ENCODE measurements at regions not wholly inside any gene's neighbourhood (a gene's known extent, or its start where the extent isn't known, plus 50 kb on each side); places are given as distances from the start of the nearest gene placed in this dataset.

GRCh38 chr12:130227641-130228040, 65.4 kb downstream of the FZD10 start:
- Histone ChIP-seq H3K27ac (ENCODE audit: insufficient read depth, low read length, poor library complexity, severe bottlenecking) (no peak overlapping the region), H3K9me3 (ENCODE audit: control insufficient read depth, low read length) (no peaks in the 10 kb centered on the region), H3K36me3 (ENCODE audit: control insufficient read depth, insufficient read depth, low read length) (no peaks in the 10 kb centered on the region), H3K4me3 (ENCODE audit: insufficient read depth, low read depth, low read length, poor library complexity, severe bottlenecking) (no peak overlapping the region), H3K27me3 (replicated peaks; ENCODE audit: control insufficient read depth, insufficient read depth, low read length, poor library complexity, severe bottlenecking) (no peaks in the 10 kb centered on the region), H3K4me1 (ENCODE audit: control insufficient read depth, insufficient read depth, low read length, poor library complexity, severe bottlenecking) (no peaks in the 10 kb centered on the region)
- no peak for DNase-seq

- no peak for DNase-seq
- Histone ChIP-seq H3K4me1 (ENCODE audit: control insufficient read depth, insufficient read depth, low read length, poor library complexity, severe bottlenecking) (no peaks in the 10 kb centered on the region), H3K27ac (ENCODE audit: insufficient read depth, low read length, poor library complexity, severe bottlenecking) (no peak overlapping the region)
Measured at GRCh38 chr12:130236446-130236845, 74.2 kb downstream of the FZD10 start.

DNA sequence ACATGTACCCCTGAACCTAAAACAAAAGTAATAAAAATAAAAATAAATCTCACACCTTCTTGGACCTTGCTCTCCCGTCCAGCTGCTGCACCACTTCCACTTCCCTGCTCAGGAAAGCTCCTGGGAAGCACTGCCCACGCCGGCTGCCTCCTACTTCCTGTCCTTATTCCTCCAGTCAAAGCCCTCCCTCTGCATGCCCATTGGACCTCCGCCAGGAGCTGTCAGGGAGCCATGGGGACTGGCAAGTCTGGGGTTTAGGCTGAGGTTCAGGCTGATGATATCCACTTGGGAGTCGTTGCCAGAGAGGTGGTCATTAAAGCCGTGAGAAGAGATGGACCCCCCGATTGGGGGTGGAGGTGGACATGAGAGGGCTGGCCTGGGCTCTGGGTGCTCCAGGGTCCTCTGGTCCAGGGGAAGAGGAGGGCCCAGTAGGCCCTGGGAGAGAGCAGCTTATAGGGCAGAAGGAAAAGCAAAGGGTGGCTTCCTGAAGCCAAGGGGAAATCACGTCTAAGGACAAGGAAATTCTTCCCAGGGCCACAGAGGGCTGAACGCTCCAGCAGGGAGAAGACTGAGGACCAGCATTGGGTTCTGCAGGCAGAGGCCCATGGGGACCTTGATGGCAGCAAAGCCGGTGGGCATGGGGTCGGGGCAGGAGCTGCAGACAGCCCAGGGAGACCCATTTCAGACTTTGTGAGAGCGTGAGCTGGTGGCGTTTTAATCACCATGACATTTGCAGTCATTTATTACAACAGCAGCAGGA, 78.7 kb downstream of the FZD10 start:
- H3K4me3 ChIP-seq (ENCODE audit: insufficient read depth, low read depth, low read length, poor library complexity, severe bottlenecking), result no peak overlapping the region
- DNase-seq, result no peak
- H3K27ac ChIP-seq (ENCODE audit: insufficient read depth, low read length, poor library complexity, severe bottlenecking), result no peak overlapping the region
- no peaks in the 10 kb centered on the region for H3K4me1 ChIP-seq (ENCODE audit: control insufficient read depth, insufficient read depth, low read length, poor library complexity, severe bottlenecking)
- H3K27me3 ChIP-seq (replicated peaks; ENCODE audit: control insufficient read depth, insufficient read depth, low read length, poor library complexity, severe bottlenecking), result no peaks in the 10 kb centered on the region
- H3K9me3 ChIP-seq (ENCODE audit: control insufficient read depth, low read length), result no peaks in the 10 kb centered on the region
- H3K36me3 ChIP-seq (ENCODE audit: control insufficient read depth, insufficient read depth, low read length), result no peaks in the 10 kb centered on the region

More at GRCh38 chr12:130236446-130236845, 74.2 kb downstream of the FZD10 start:
- no peaks in the 10 kb centered on the region for H3K9me3 ChIP-seq (ENCODE audit: control insufficient read depth, low read length)
- H3K27me3 ChIP-seq (replicated peaks; ENCODE audit: control insufficient read depth, insufficient read depth, low read length, poor library complexity, severe bottlenecking), result no peaks in the 10 kb centered on the region
- H3K4me3 ChIP-seq (ENCODE audit: insufficient read depth, low read depth, low read length, poor library complexity, severe bottlenecking), result no peak overlapping the region
- H3K36me3 ChIP-seq (ENCODE audit: control insufficient read depth, insufficient read depth, low read length), result no peaks in the 10 kb centered on the region

DNA sequence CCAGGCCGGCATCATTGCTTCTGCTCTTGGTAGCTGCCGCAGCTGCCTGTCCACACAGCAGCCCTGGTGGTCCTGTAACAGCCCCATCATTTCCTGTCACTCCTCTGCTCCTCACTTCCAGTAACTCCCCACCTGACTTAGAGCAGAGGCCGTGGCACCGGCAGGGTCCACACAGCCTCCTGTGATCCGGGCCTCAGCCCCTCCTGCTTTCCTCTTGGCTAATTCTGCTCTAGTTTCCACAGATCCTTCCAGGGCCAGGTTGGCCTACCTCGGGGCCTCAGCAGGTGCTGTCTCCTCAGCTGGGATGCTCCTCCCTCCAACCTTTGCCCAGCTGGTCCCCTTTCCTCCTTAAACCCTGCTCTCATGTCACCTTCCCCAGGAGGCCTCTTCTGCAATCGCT, 80.2 kb downstream of the FZD10 start:
- Histone ChIP-seq H3K27ac (ENCODE audit: insufficient read depth, low read length, poor library complexity, severe bottlenecking) (no peak overlapping the region), H3K4me3 (ENCODE audit: insufficient read depth, low read depth, low read length, poor library complexity, severe bottlenecking) (no peak overlapping the region), H3K4me1 (ENCODE audit: control insufficient read depth, insufficient read depth, low read length, poor library complexity, severe bottlenecking) (no peaks in the 10 kb centered on the region), H3K36me3 (ENCODE audit: control insufficient read depth, insufficient read depth, low read length) (no peaks in the 10 kb centered on the region), H3K9me3 (ENCODE audit: control insufficient read depth, low read length) (no peaks in the 10 kb centered on the region), H3K27me3 (replicated peaks; ENCODE audit: control insufficient read depth, insufficient read depth, low read length, poor library complexity, severe bottlenecking) (no peaks in the 10 kb centered on the region)
- no peak for DNase-seq

- no peak overlapping the region for H3K4me3 ChIP-seq (ENCODE audit: insufficient read depth, low read depth, low read length, poor library complexity, severe bottlenecking)
- no peak for DNase-seq
- no peak overlapping the region for H3K27ac ChIP-seq (ENCODE audit: insufficient read depth, low read length, poor library complexity, severe bottlenecking)
- no peaks in the 10 kb centered on the region for H3K4me1 ChIP-seq (ENCODE audit: control insufficient read depth, insufficient read depth, low read length, poor library complexity, severe bottlenecking)
- no peaks in the 10 kb centered on the region for H3K36me3 ChIP-seq (ENCODE audit: control insufficient read depth, insufficient read depth, low read length)
- no peaks in the 10 kb centered on the region for H3K27me3 ChIP-seq (replicated peaks; ENCODE audit: control insufficient read depth, insufficient read depth, low read length, poor library complexity, severe bottlenecking)
- H3K9me3 ChIP-seq (ENCODE audit: control insufficient read depth, low read length), result no peaks in the 10 kb centered on the region
Measured at GRCh38 chr12:130245251-130245650, 83.0 kb downstream of the FZD10 start.

- Histone ChIP-seq H3K4me1 (ENCODE audit: control insufficient read depth, insufficient read depth, low read length, poor library complexity, severe bottlenecking) (no peaks in the 10 kb centered on the region), H3K9me3 (ENCODE audit: control insufficient read depth, low read length) (no peaks in the 10 kb centered on the region), H3K27ac (ENCODE audit: insufficient read depth, low read length, poor library complexity, severe bottlenecking) (no peak overlapping the region), H3K27me3 (replicated peaks; ENCODE audit: control insufficient read depth, insufficient read depth, low read length, poor library complexity, severe bottlenecking) (no peaks in the 10 kb centered on the region), H3K4me3 (ENCODE audit: insufficient read depth, low read depth, low read length, poor library complexity, severe bottlenecking) (no peak overlapping the region), H3K36me3 (ENCODE audit: control insufficient read depth, insufficient read depth, low read length) (no peaks in the 10 kb centered on the region)
- no peak for DNase-seq
Measured at GRCh38 chr12:130246560-130246959, 84.3 kb downstream of the FZD10 start.

DNA sequence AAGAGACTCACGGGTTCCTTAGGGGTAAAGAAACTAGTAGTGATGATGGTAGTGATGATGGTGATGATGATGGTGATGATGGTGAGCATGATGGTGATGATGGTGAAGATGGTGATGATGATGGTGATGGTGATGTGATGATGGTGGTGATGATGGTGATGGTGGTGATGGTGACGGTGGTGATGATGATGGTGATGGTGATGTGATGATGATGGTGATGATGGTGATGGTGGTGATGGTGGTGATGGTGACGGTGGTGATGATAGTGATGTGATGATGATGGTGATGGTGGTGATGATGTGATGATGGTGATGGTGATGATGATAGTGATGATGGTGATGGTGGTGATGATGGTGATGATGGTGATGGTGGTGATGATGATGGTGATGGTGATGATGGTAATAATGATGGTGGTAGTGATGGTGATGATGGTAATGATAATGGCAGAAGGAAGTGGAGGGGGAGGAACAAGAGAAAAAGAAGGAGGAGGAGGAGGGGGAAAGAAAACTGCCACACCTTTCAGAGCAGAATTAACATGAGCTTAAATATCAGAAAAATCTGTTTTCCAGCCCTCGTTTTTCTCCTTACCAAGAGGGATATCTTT, 85.5 kb downstream of the FZD10 start:
- no peaks in the 10 kb centered on the region for H3K9me3 ChIP-seq (ENCODE audit: control insufficient read depth, low read length)
- no peaks in the 10 kb centered on the region for H3K4me1 ChIP-seq (ENCODE audit: control insufficient read depth, insufficient read depth, low read length, poor library complexity, severe bottlenecking)
- H3K27me3 ChIP-seq (replicated peaks; ENCODE audit: control insufficient read depth, insufficient read depth, low read length, poor library complexity, severe bottlenecking), result no peaks in the 10 kb centered on the region
- H3K27ac ChIP-seq (ENCODE audit: insufficient read depth, low read length, poor library complexity, severe bottlenecking), result no peak overlapping the region
- no peak overlapping the region for H3K4me3 ChIP-seq (ENCODE audit: insufficient read depth, low read depth, low read length, poor library complexity, severe bottlenecking)
- H3K36me3 ChIP-seq (ENCODE audit: control insufficient read depth, insufficient read depth, low read length), result no peaks in the 10 kb centered on the region
- DNase-seq, result no peak

DNA sequence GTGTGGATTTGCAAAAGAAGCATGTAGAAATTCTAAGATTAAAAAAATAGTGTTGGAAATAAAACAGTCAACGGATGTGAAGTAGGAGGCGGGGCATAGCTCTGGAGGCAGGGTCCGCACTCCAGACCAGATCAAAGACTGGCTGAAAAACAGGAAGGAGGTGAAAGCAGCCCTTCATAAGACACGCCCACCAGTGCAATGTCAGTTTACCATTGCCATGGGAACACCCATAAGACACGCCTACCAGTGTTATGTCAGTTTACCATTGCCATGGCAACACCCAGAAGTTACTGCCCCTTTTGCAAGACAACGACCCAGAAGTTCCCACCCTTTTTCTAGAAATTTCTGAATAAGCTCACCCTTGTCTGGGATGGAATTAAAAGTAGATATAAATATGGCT, 87.1 kb downstream of the FZD10 start:
- Histone ChIP-seq H3K27me3 (replicated peaks; ENCODE audit: control insufficient read depth, insufficient read depth, low read length, poor library complexity, severe bottlenecking) (no peaks in the 10 kb centered on the region), H3K9me3 (ENCODE audit: control insufficient read depth, low read length) (no peaks in the 10 kb centered on the region), H3K27ac (ENCODE audit: insufficient read depth, low read length, poor library complexity, severe bottlenecking) (no peak overlapping the region), H3K4me3 (ENCODE audit: insufficient read depth, low read depth, low read length, poor library complexity, severe bottlenecking) (no peak overlapping the region), H3K4me1 (ENCODE audit: control insufficient read depth, insufficient read depth, low read length, poor library complexity, severe bottlenecking) (no peaks in the 10 kb centered on the region), H3K36me3 (ENCODE audit: control insufficient read depth, insufficient read depth, low read length) (no peaks in the 10 kb centered on the region)
- DNase-seq, result no peak

DNA sequence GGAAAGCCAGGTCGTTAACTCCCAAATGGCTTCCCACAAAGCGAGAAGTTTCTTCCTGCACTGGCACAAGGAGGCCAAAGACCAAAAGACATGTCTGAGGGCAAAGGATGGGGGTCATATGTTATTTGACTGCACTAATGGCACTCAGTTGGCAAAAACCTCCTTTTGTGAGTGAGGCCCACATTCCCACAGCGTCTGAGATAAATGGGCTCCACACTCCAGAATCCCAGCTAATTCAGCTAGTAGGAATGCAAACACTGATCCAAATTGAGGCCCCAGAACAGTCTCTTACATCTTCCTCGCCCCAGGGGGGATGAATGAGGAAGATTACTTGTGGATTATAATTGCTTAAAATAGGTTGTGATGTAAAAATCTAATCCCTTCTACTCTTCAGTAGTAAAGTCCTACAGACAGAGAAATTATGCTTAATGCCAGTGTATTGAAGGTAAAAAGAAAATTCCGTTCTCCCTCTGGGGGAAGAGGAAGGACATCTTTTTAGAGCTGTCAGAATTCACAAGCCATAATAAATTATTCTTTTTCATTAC, 86.4 kb upstream of the PIWIL1 start:
- no peaks in the 10 kb centered on the region for H3K9me3 ChIP-seq (ENCODE audit: control insufficient read depth, low read length)
- no peaks in the 10 kb centered on the region for H3K36me3 ChIP-seq (ENCODE audit: control insufficient read depth, insufficient read depth, low read length)

GRCh38 chr12:130253866-130254265, 83.8 kb upstream of the PIWIL1 start:
- no peak for DNase-seq
- Histone ChIP-seq H3K4me1 (ENCODE audit: control insufficient read depth, insufficient read depth, low read length, poor library complexity, severe bottlenecking) (no peaks in the 10 kb centered on the region), H3K9me3 (ENCODE audit: control insufficient read depth, low read length) (no peaks in the 10 kb centered on the region), H3K36me3 (ENCODE audit: control insufficient read depth, insufficient read depth, low read length) (no peaks in the 10 kb centered on the region), H3K4me3 (ENCODE audit: insufficient read depth, low read depth, low read length, poor library complexity, severe bottlenecking) (no peak overlapping the region), H3K27me3 (replicated peaks; ENCODE audit: control insufficient read depth, insufficient read depth, low read length, poor library complexity, severe bottlenecking) (no peaks in the 10 kb centered on the region), H3K27ac (ENCODE audit: insufficient read depth, low read length, poor library complexity, severe bottlenecking) (no peak overlapping the region)

More for the DNA sequence above, 86.4 kb upstream of the PIWIL1 start:
- H3K27me3 ChIP-seq (replicated peaks; ENCODE audit: control insufficient read depth, insufficient read depth, low read length, poor library complexity, severe bottlenecking), result no peaks in the 10 kb centered on the region
- H3K4me3 ChIP-seq (ENCODE audit: insufficient read depth, low read depth, low read length, poor library complexity, severe bottlenecking), result no peak overlapping the region
- H3K27ac ChIP-seq (ENCODE audit: insufficient read depth, low read length, poor library complexity, severe bottlenecking), result no peak overlapping the region
- H3K4me1 ChIP-seq (ENCODE audit: control insufficient read depth, insufficient read depth, low read length, poor library complexity, severe bottlenecking), result no peaks in the 10 kb centered on the region
- DNase-seq, result no peak

Measured in effector memory CD4-positive, alpha-beta T cell (primary cell).